PC-3 (cell line): ENCODE measurements at regions not wholly inside any gene's neighbourhood (a gene's known extent, or its start where the extent isn't known, plus 50 kb on each side); places are given as distances from the start of the nearest gene placed in this dataset.

Experiments used
- EZH2phosphoT487 ChIP-seq: fragments of 300-600 bp; sonication (generic); IDR thresholded peaks from 2 replicates; pipeline ENCODE4 v1.6.1; 2018; ENCODE audit warnings: mild to moderate bottlenecking, antibody characterized with exemption, low read length, borderline replicate concordance
- TF ChIP-seq, protein P1 (sequence below): fragments of 300-600 bp; sonication (generic); conservative IDR thresholded peaks from 2 replicates; pipeline ENCODE4 v1.5.1; 2017; ENCODE audit warnings: antibody characterized with exemption, low read depth, mild to moderate bottlenecking, low read length

DNA sequence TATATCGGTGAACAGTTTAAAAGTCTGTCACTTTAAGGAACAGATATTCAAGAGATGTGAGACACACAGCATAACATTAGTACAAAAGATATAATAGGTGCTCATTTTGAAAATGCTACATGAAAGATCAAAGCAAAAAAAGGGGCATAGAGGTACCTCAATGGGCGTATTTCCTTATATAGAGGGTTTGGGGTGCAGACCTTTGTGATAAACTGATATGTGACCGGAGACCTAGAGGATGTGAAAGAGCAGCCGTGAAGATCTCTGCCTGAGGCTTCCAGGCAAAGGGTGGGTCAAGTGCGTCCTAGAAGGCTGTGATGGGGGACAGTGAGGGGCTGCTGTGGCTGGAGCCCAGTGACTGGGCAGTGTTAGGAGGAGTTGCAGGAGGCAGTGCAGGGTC is 551.4 kb downstream of the ETS1 start:
- TF ChIP-seq, protein P1, sequence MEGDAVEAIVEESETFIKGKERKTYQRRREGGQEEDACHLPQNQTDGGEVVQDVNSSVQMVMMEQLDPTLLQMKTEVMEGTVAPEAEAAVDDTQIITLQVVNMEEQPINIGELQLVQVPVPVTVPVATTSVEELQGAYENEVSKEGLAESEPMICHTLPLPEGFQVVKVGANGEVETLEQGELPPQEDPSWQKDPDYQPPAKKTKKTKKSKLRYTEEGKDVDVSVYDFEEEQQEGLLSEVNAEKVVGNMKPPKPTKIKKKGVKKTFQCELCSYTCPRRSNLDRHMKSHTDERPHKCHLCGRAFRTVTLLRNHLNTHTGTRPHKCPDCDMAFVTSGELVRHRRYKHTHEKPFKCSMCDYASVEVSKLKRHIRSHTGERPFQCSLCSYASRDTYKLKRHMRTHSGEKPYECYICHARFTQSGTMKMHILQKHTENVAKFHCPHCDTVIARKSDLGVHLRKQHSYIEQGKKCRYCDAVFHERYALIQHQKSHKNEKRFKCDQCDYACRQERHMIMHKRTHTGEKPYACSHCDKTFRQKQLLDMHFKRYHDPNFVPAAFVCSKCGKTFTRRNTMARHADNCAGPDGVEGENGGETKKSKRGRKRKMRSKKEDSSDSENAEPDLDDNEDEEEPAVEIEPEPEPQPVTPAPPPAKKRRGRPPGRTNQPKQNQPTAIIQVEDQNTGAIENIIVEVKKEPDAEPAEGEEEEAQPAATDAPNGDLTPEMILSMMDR: no peak
- TF ChIP-seq EZH2phosphoT487: no peak
